ENCODE measurements at regions not wholly inside any gene's neighbourhood (a gene's known extent, or its start where the extent isn't known, plus 50 kb on each side); places are given as distances from the start of the nearest gene placed in this dataset.
"Not testable (repeated sequence)": the region's sequence is repeated elsewhere in the genome, so short reads cannot be mapped to it uniquely, and the experiment has no call there.

GRCh38 chr4:67412153-67412712 lies 133.1 kb downstream of the CENPC start:
- FAIRE-seq; DNase-seq (ENCODE audit: insufficient read length, low spot score): not testable (repeated sequence)

- TF ChIP-seq TAF1 (IDR thresholded peaks at IDR 0.05; ENCODE audit: low read depth, low read length), result no peak
- no peak for TF ChIP-seq POU2F2 (IDR thresholded peaks at IDR 0.05; ENCODE audit: low read depth, low read length)
- no peak for TF ChIP-seq POLR2AphosphoS5 (IDR thresholded peaks at IDR 0.05; ENCODE audit: low read depth, low read length)
- no peak for TF ChIP-seq SPI1 (IDR thresholded peaks at IDR 0.05; ENCODE audit: low read depth, low read length)
- TF ChIP-seq POLR2A (IDR thresholded peaks at IDR 0.05; ENCODE audit: low read depth, low read length), result no peak
- TF ChIP-seq PAX5 (IDR thresholded peaks at IDR 0.05; ENCODE audit: insufficient read depth, low read length, severe bottlenecking), result no peak
- DNase-seq (ENCODE audit: insufficient read length, low spot score) (no peak), FAIRE-seq (no peak)
Observed at GRCh38 chr4:67403342-67403741, 142.0 kb downstream of the CENPC start.

GRCh38 chr4:67401902-67402301 lies 143.4 kb downstream of the CENPC start:
- FAIRE-seq (no peak), DNase-seq (ENCODE audit: insufficient read length, low spot score) (no peak)
- TF ChIP-seq PAX5 (IDR thresholded peaks at IDR 0.05; ENCODE audit: insufficient read depth, low read length, severe bottlenecking) (no peak), POU2F2 (IDR thresholded peaks at IDR 0.05; ENCODE audit: low read depth, low read length) (no peak), POLR2A (IDR thresholded peaks at IDR 0.05; ENCODE audit: low read depth, low read length) (no peak), TAF1 (IDR thresholded peaks at IDR 0.05; ENCODE audit: low read depth, low read length) (no peak), POLR2AphosphoS5 (IDR thresholded peaks at IDR 0.05; ENCODE audit: low read depth, low read length) (no peak), SPI1 (IDR thresholded peaks at IDR 0.05; ENCODE audit: low read depth, low read length) (no peak)

- DNase-seq (ENCODE audit: insufficient read length, low spot score) (no peak), FAIRE-seq (no peak)
- TF ChIP-seq POU2F2 (IDR thresholded peaks at IDR 0.05; ENCODE audit: low read depth, low read length) (no peak), POLR2A (IDR thresholded peaks at IDR 0.05; ENCODE audit: low read depth, low read length) (no peak), SPI1 (IDR thresholded peaks at IDR 0.05; ENCODE audit: low read depth, low read length) (no peak), PAX5 (IDR thresholded peaks at IDR 0.05; ENCODE audit: insufficient read depth, low read length, severe bottlenecking) (no peak), TAF1 (IDR thresholded peaks at IDR 0.05; ENCODE audit: low read depth, low read length) (no peak), POLR2AphosphoS5 (IDR thresholded peaks at IDR 0.05; ENCODE audit: low read depth, low read length) (no peak)
Observed at GRCh38 chr4:67397931-67398330, 147.4 kb downstream of the CENPC start.

- DNase-seq (ENCODE audit: insufficient read length, low spot score) (no peak), FAIRE-seq (no peak)
- TF ChIP-seq SPI1 (IDR thresholded peaks at IDR 0.05; ENCODE audit: low read depth, low read length) (no peak), PAX5 (IDR thresholded peaks at IDR 0.05; ENCODE audit: insufficient read depth, low read length, severe bottlenecking) (no peak), POU2F2 (IDR thresholded peaks at IDR 0.05; ENCODE audit: low read depth, low read length) (no peak), POLR2A (IDR thresholded peaks at IDR 0.05; ENCODE audit: low read depth, low read length) (no peak), TAF1 (IDR thresholded peaks at IDR 0.05; ENCODE audit: low read depth, low read length) (no peak), POLR2AphosphoS5 (IDR thresholded peaks at IDR 0.05; ENCODE audit: low read depth, low read length) (no peak)
Observed at GRCh38 chr4:67397031-67397430, 148.3 kb downstream of the CENPC start.

- FAIRE-seq (no peak), DNase-seq (ENCODE audit: insufficient read length, low spot score) (no peak)
- no peak for TF ChIP-seq POLR2AphosphoS5 (IDR thresholded peaks at IDR 0.05; ENCODE audit: low read depth, low read length)
- TF ChIP-seq TAF1 (IDR thresholded peaks at IDR 0.05; ENCODE audit: low read depth, low read length), result no peak
- no peak for TF ChIP-seq SPI1 (IDR thresholded peaks at IDR 0.05; ENCODE audit: low read depth, low read length)
- TF ChIP-seq POU2F2 (IDR thresholded peaks at IDR 0.05; ENCODE audit: low read depth, low read length), result no peak
- no peak for TF ChIP-seq POLR2A (IDR thresholded peaks at IDR 0.05; ENCODE audit: low read depth, low read length)
- TF ChIP-seq PAX5 (IDR thresholded peaks at IDR 0.05; ENCODE audit: insufficient read depth, low read length, severe bottlenecking), result no peak
Observed at GRCh38 chr4:67396008-67396407, 149.3 kb downstream of the CENPC start.

GRCh38 chr4:67394879-67395278 lies 150.4 kb downstream of the CENPC start:
- DNase-seq (ENCODE audit: insufficient read length, low spot score) (no peak), FAIRE-seq (no peak)
- no peak for TF ChIP-seq TAF1 (IDR thresholded peaks at IDR 0.05; ENCODE audit: low read depth, low read length)
- TF ChIP-seq POLR2AphosphoS5 (IDR thresholded peaks at IDR 0.05; ENCODE audit: low read depth, low read length), result no peak
- no peak for TF ChIP-seq PAX5 (IDR thresholded peaks at IDR 0.05; ENCODE audit: insufficient read depth, low read length, severe bottlenecking)
- no peak for TF ChIP-seq SPI1 (IDR thresholded peaks at IDR 0.05; ENCODE audit: low read depth, low read length)
- TF ChIP-seq POLR2A (IDR thresholded peaks at IDR 0.05; ENCODE audit: low read depth, low read length), result no peak
- no peak for TF ChIP-seq POU2F2 (IDR thresholded peaks at IDR 0.05; ENCODE audit: low read depth, low read length)

- no peak for DNase-seq (ENCODE audit: insufficient read length, low spot score)
- no peak for FAIRE-seq
- TF ChIP-seq TAF1 (IDR thresholded peaks at IDR 0.05; ENCODE audit: low read depth, low read length) (no peak), PAX5 (IDR thresholded peaks at IDR 0.05; ENCODE audit: insufficient read depth, low read length, severe bottlenecking) (no peak)
Observed at GRCh38 chr4:67393699-67394281, 151.5 kb downstream of the CENPC start.

GRCh38 chr4:67393007-67393406 lies 152.3 kb downstream of the CENPC start:
- no peak for FAIRE-seq
- DNase-seq (ENCODE audit: insufficient read length, low spot score), result no peak
- no peak for TF ChIP-seq TAF1 (IDR thresholded peaks at IDR 0.05; ENCODE audit: low read depth, low read length)
- no peak for TF ChIP-seq PAX5 (IDR thresholded peaks at IDR 0.05; ENCODE audit: insufficient read depth, low read length, severe bottlenecking)
- no peak for TF ChIP-seq POU2F2 (IDR thresholded peaks at IDR 0.05; ENCODE audit: low read depth, low read length)
- TF ChIP-seq SPI1 (IDR thresholded peaks at IDR 0.05; ENCODE audit: low read depth, low read length), result no peak
- TF ChIP-seq POLR2AphosphoS5 (IDR thresholded peaks at IDR 0.05; ENCODE audit: low read depth, low read length), result no peak
- TF ChIP-seq POLR2A (IDR thresholded peaks at IDR 0.05; ENCODE audit: low read depth, low read length), result no peak

GRCh38 chr4:67381406-67381804 lies 163.9 kb downstream of the CENPC start:
- DNase-seq (ENCODE audit: insufficient read length, low spot score); FAIRE-seq: not testable (repeated sequence)

GRCh38 chr4:67380702-67381405 lies 164.4 kb downstream of the CENPC start:
- not testable (repeated sequence) for DNase-seq (ENCODE audit: insufficient read length, low spot score); FAIRE-seq
